BE2C (cell line): ENCODE measurements at regions not wholly inside any gene's neighbourhood (a gene's known extent, or its start where the extent isn't known, plus 50 kb on each side); places are given as distances from the start of the nearest gene placed in this dataset.

Experiments used
- DNase-seq: peaks from one replicate; pipeline ENCODE4 v3.0.0-alpha.2; 2020
- H3K27me3 ChIP-seq: fragments of 250-450 bp; sonication (Bioruptor Pico); 2 replicates; pipeline ENCODE4 v1.5.1; 2020; ENCODE audit warnings: mild to moderate bottlenecking
- H3K36me3 ChIP-seq: fragments of 250-450 bp; sonication (Bioruptor Pico); 2 replicates; pipeline ENCODE4 v1.5.1; 2020; ENCODE audit warnings: mild to moderate bottlenecking
- H3K4me1 ChIP-seq: fragments of 250-450 bp; sonication (Bioruptor Pico); 2 replicates; pipeline ENCODE4 v1.5.1; 2020
- H3K4me3 ChIP-seq: 2 replicates; pipeline ENCODE4 v1.5.1; 2011; ENCODE audit warnings: low read depth, low read length
- H3K9me3 ChIP-seq: fragments of 250-450 bp; sonication (Bioruptor Pico); 2 replicates; pipeline ENCODE4 v1.5.1; 2020
- TF ChIP-seq, protein P1 (sequence below): IDR thresholded peaks from 2 replicates; pipeline ENCODE4 v1.5.1; 2012; ENCODE audit warnings: mild to moderate bottlenecking, low read depth, low read length

- H3K27me3 ChIP-seq = no peaks in the 10 kb centered on the region
- no peaks in the 10 kb centered on the region for H3K9me3 ChIP-seq
- H3K4me3 ChIP-seq = no peak overlapping the region
- no peaks in the 10 kb centered on the region; the same call in 1 of the 2 replicates for H3K4me1 ChIP-seq
- no peak for DNase-seq
- TF ChIP-seq, protein P1, sequence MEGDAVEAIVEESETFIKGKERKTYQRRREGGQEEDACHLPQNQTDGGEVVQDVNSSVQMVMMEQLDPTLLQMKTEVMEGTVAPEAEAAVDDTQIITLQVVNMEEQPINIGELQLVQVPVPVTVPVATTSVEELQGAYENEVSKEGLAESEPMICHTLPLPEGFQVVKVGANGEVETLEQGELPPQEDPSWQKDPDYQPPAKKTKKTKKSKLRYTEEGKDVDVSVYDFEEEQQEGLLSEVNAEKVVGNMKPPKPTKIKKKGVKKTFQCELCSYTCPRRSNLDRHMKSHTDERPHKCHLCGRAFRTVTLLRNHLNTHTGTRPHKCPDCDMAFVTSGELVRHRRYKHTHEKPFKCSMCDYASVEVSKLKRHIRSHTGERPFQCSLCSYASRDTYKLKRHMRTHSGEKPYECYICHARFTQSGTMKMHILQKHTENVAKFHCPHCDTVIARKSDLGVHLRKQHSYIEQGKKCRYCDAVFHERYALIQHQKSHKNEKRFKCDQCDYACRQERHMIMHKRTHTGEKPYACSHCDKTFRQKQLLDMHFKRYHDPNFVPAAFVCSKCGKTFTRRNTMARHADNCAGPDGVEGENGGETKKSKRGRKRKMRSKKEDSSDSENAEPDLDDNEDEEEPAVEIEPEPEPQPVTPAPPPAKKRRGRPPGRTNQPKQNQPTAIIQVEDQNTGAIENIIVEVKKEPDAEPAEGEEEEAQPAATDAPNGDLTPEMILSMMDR = no peak
- H3K36me3 ChIP-seq = no peaks in the 10 kb centered on the region
Observed at GRCh38 chr3:102144063-102144462, 290.8 kb upstream of the ZPLD1 start.

DNA sequence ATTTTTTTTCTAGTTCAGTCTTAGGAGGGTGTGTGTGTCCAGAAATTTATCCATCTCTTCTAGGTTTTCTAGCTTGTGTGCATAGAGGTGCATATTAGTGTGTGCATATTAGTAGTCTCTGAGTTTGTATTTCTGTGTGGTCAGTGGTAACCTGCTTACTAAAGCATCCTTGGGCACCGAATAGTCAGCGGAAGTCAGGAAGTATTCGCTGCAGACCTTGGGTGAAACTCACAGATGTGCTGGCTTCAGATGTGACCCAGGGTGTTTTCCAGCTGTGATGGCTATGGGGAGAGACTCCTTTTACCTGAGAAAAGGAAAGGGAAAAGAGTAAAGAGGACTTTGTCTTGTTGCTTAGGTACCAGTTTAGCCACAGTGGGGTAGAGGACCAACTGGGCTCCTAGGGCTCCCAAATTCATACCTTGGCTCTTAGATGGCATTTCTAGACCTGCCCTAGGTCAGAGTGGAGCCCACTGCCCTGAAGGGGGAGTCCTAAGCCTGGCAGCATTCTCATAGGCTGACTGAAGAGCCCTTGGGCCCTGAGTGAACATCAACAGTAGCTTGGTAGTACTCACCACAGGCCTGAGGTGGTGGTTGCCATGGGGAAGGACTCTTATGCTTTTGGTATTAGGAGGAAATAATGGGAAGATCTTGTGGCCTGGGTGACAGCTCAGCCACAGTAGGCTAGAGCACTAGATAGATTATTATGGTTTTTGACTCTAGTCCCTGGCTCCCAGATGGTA lies 286.0 kb upstream of the ZPLD1 start:
- Histone ChIP-seq H3K9me3 (peaks cover 4% of the 10 kb centered on the region; the same call in 1 of the 2 replicates), H3K36me3 (no peaks in the 10 kb centered on the region), H3K4me1 (no peaks in the 10 kb centered on the region), H3K4me3 (no peak overlapping the region), H3K27me3 (no peaks in the 10 kb centered on the region)
- TF ChIP-seq, protein P1 = no peak
- DNase-seq = no peak

- Histone ChIP-seq H3K9me3 (peaks cover 4% of the 10 kb centered on the region; the same call in 1 of the 2 replicates), H3K27me3 (no peaks in the 10 kb centered on the region), H3K4me3 (no peak overlapping the region), H3K36me3 (no peaks in the 10 kb centered on the region), H3K4me1 (no peaks in the 10 kb centered on the region)
- DNase-seq = no peak
- TF ChIP-seq, protein P1 = no peak
Observed at GRCh38 chr3:102151935-102152334, 282.9 kb upstream of the ZPLD1 start.

DNA sequence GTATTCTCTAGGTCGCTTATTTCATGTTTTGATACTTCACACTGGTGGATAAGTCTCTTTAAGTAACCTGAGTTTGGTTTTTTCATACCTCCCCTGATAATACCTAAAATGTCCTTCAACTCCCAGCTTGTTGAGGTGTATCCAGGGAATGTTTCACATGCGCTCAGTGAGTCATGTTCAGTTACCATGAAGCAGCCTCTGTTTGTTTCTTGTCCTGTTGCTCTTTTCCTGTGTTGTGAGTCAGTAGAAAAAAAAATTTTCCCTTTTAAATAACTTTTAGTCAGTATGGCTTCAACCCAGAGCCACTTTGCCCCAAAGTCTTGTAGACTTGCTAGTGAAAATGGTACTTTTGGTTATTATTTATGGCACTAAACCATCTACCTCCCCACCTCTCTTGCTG lies 278.4 kb upstream of the ZPLD1 start:
- TF ChIP-seq, protein P1 = no peak
- peaks cover 9% of the 10 kb centered on the region for H3K4me1 ChIP-seq
- no peak overlapping the region for H3K4me3 ChIP-seq
- DNase-seq = no peak
- no peaks in the 10 kb centered on the region for H3K27me3 ChIP-seq
- H3K36me3 ChIP-seq = no peaks in the 10 kb centered on the region
- peaks cover 4% of the 10 kb centered on the region; the same call in 1 of the 2 replicates for H3K9me3 ChIP-seq

DNA sequence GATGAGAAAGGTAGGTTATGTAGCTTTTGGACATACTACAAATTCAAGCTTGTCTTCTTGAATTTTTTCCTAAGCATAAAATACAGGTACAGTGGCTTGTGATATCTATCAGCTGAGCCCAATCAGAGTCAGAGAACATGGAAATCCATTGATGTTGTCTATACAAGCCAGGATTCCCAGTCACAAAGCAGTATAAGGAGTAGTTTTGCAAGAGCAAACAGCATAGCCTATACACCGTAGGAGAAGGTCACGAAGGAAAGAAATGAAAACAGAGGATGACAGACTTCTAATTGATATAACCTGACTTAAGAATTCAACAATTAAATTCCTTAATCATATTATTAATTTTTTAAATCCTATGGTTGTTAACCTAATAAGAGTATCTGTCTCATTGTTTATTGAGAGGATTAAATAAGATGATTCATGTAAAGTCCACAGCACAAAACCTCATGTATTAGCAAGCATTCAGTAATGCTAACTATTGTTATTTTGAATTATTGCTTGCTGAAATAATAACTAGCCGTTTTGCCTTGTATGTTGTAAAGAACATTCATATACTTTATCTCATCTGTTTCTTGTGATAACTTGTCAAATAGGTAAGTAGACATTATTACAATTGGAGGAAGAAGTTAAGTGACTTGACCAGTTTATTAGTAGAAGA lies 276.6 kb upstream of the ZPLD1 start:
- no peaks in the 10 kb centered on the region for H3K27me3 ChIP-seq
- TF ChIP-seq, protein P1 = no peak
- DNase-seq = no peak
- H3K9me3 ChIP-seq = no peaks in the 10 kb centered on the region
- H3K36me3 ChIP-seq = no peaks in the 10 kb centered on the region
- H3K4me3 ChIP-seq = no peak overlapping the region
- peaks cover 23% of the 10 kb centered on the region for H3K4me1 ChIP-seq
